A549 (cell line): ENCODE measurements at regions not wholly inside any gene's neighbourhood (a gene's known extent, or its start where the extent isn't known, plus 50 kb on each side); places are given as distances from the start of the nearest gene placed in this dataset.

ENCODE experiments used
- ATAC-seq, 2 experiments: fragments of 200-7000 bp in 1 of 2; fragments of >200 bp in 1 of 2; cut with Nextera tagmentation in 1 of 2; cut with Tn5 transposase in 1 of 2; 3 replicates each; pipeline versions ENCODE4 v1.8.0 to v1.9.1; 2018 to 2020; ENCODE audit warnings: mild to moderate bottlenecking in 1 of 2, moderate library complexity in 1 of 2
- CTCF ChIA-PET: fragments of 300-600 bp; sonication (Branson Sonifier 250); formaldehyde crosslinking; extraction: SDS; loops from one replicate; lab custom pipeline; 2021; ENCODE audit warnings: antibody characterized with exemption, inconsistent platforms; lab: Yijun Ruan, JAX
- POLR2A ChIA-PET: fragments of 350-600 bp; formaldehyde crosslinking; extraction: SDS; loops from one replicate; lab custom pipeline; 2021; ENCODE audit warnings: antibody characterized with exemption, inconsistent platforms; lab: Yijun Ruan, JAX
- DNase-seq, 2 experiments: peaks; one replicate each; pipeline versions ENCODE4 v3.0.0 to v3.0.0-alpha.2; 2011 to 2016; ENCODE audit warnings: low read depth in 1 of 2, low spot score in 1 of 2
- FAIRE-seq: peaks from 2 replicates; lab custom pipeline; 2011; peaks lifted over from hg19 to GRCh38; lab: Jason Lieb, UNC
- H3K27ac ChIP-seq, 2 experiments: fragments of >200 bp; sonication (Bioruptor Twin); formaldehyde crosslinking; 3 replicates each; pipeline ENCODE4 v1.5.1; 2016 to 2017
- H3K4me1 ChIP-seq: fragments of >200 bp; sonication (Bioruptor Twin); formaldehyde crosslinking; 3 replicates; pipeline ENCODE4 v1.6.1; 2016
- H3K4me2 ChIP-seq: fragments of >200 bp; sonication (Bioruptor Twin); formaldehyde crosslinking; 3 replicates; pipeline ENCODE4 v1.6.1; 2016
- H3K4me3 ChIP-seq: fragments of >200 bp; sonication (Bioruptor Twin); formaldehyde crosslinking; 3 replicates; pipeline ENCODE4 v1.5.1; 2016
- H3K9me3 ChIP-seq: fragments of >200 bp; sonication (Bioruptor Twin); formaldehyde crosslinking; 3 replicates; pipeline ENCODE4 v1.6.1; 2016
- CHD2 ChIP-seq: fragments of 150-350 bp; IDR thresholded peaks from 2 replicates; pipeline ENCODE4 v1.6.1; 2014; ENCODE audit warnings: low read length; ENCODE audit not compliant: partially characterized antibody
- CHD4 ChIP-seq: fragments of 200-600 bp; sonication (generic); IDR thresholded peaks from 2 replicates; pipeline ENCODE4 v1.6.1; 2016; ENCODE audit warnings: antibody characterized with exemption, mild to moderate bottlenecking, borderline replicate concordance
- EHF ChIP-seq: fragments of 250-450 bp; sonication (Bioruptor Pico); IDR thresholded peaks from 2 replicates; pipeline ENCODE4 v1.5.0; 2020; ENCODE audit warnings: mild to moderate bottlenecking
- FOSB ChIP-seq: fragments of 250-450 bp; sonication (Bioruptor Pico); IDR thresholded peaks from 2 replicates; pipeline ENCODE4 v1.5.0; 2020; ENCODE audit warnings: mild to moderate bottlenecking, moderate library complexity
- FOXS1 ChIP-seq: fragments of 250-450 bp; sonication (Bioruptor Pico); IDR thresholded peaks from 2 replicates; pipeline ENCODE4 v1.5.0; 2020; ENCODE audit warnings: mild to moderate bottlenecking, moderate library complexity
- HES2 ChIP-seq: fragments of >200 bp; sonication (Bioruptor Twin); formaldehyde crosslinking; IDR thresholded peaks from 2 replicates; pipeline ENCODE4 v1.6.1; 2016
- HOXB13 ChIP-seq: fragments of 250-450 bp; sonication (Bioruptor Pico); IDR thresholded peaks from 2 replicates; pipeline ENCODE4 v1.5.0; 2020; ENCODE audit warnings: low read depth, mild to moderate bottlenecking, moderate library complexity
- HOXB5 ChIP-seq: fragments of 250-450 bp; sonication (Bioruptor Pico); IDR thresholded peaks from 2 replicates; pipeline ENCODE4 v1.5.0; 2020; ENCODE audit warnings: mild to moderate bottlenecking, moderate library complexity
- JUN ChIP-seq, 2 experiments: fragments of >200 bp; sonication (Bioruptor Twin); formaldehyde crosslinking; IDR thresholded peaks; 2 replicates in 1 of 2; 3 replicates in 1 of 2; pipeline ENCODE4 v1.6.1; 2016 to 2017
- KDM1A ChIP-seq: fragments of 200-600 bp; sonication (generic); IDR thresholded peaks from 2 replicates; pipeline ENCODE4 v1.6.1; 2016; ENCODE audit warnings: low read depth, mild to moderate bottlenecking
- MAX ChIP-seq: IDR thresholded peaks from 2 replicates; pipeline ENCODE4 v1.6.1; 2012
- NFE2L2 ChIP-seq: fragments of 150-350 bp; conservative IDR thresholded peaks from 2 replicates; pipeline ENCODE4 v1.6.1; 2014; ENCODE audit warnings: low read length
- RAD21 ChIP-seq, 2 experiments: fragments of >200 bp in 1 of 2; sonication (Bioruptor Twin) in 1 of 2; formaldehyde crosslinking in 1 of 2; IDR thresholded peaks in 1 of 2; conservative IDR thresholded peaks in 1 of 2; 2 replicates in 1 of 2; 3 replicates in 1 of 2; pipeline ENCODE4 v1.6.1; 2012 to 2018; ENCODE audit warnings: inconsistent platforms in 1 of 2
- USF2 ChIP-seq: fragments of 450-650 bp; IDR thresholded peaks from 2 replicates; pipeline ENCODE4 v1.6.1; 2014; ENCODE audit warnings: antibody characterized with exemption
- ZC3H11A ChIP-seq: fragments of 450-650 bp; IDR thresholded peaks from 2 replicates; pipeline ENCODE4 v1.6.1; 2014; ENCODE audit warnings: antibody characterized with exemption, mild to moderate bottlenecking
- ZFP36 ChIP-seq: fragments of 450-650 bp; IDR thresholded peaks from 2 replicates; pipeline ENCODE4 v1.6.1; 2014; ENCODE audit warnings: borderline replicate concordance; ENCODE audit not compliant: partially characterized antibody
- WGBS: methylation state at CpG from one replicate; pipeline ENCODE4 v1.1.6; 2017; ENCODE audit errors: missing lambda C conversion rate; 5-methylcytosine and 5-hydroxymethylcytosine counted together

GRCh38 chr3:66904336-66904735 is 93.8 kb upstream of the KBTBD8 start:
- Histone ChIP-seq H3K27ac (no peak overlapping the region), H3K4me2 (no peak overlapping the region), H3K4me3 (no peak overlapping the region)
- CTCF ChIA-PET, result no interaction called here
- WGBS, result 35% methylated on average over 2 of the region's 2 CpGs
- DNase-seq, result no peak
- no peak for TF ChIP-seq HOXB5 (CRISPR knock-in tag)
- TF ChIP-seq, all 56 proteins: peak for 0
- H3K9me3 ChIP-seq, result no peaks in the 10 kb centered on the region; the same call in 1 of the 3 replicates
- POLR2A ChIA-PET, result no interaction called here
- ATAC-seq (no peak), FAIRE-seq (no peak)
- H3K4me1 ChIP-seq, result no peaks in the 10 kb centered on the region

- POLR2A ChIA-PET, result no interaction called here
- no peak overlapping the region for H3K4me3 ChIP-seq
- H3K9me3 ChIP-seq, result no peaks in the 10 kb centered on the region; the same call in 1 of the 3 replicates
- CTCF ChIA-PET, result interaction anchor here (0.7 kb wide), 1 partner anchor 33 kb away, joined by 3 read pairs; no protein-coding TSS in a partner anchor
- ATAC-seq, result no peak
- H3K4me1 ChIP-seq, result no peaks in the 10 kb centered on the region
- TF ChIP-seq ZFP36, result no peak
- TF ChIP-seq HES2, result no peak
- no peak for TF ChIP-seq USF2
- TF ChIP-seq KDM1A, result no peak
- TF ChIP-seq ZC3H11A, result no peak
- no peak for DNase-seq
- FAIRE-seq, result no peak
- H3K4me2 ChIP-seq, result no peak overlapping the region
- WGBS, result 0% methylated on average over 2 of the region's 2 CpGs
- no peak overlapping the region for H3K27ac ChIP-seq
Measured at GRCh38 chr3:66904831-66905493, 93.1 kb upstream of the KBTBD8 start.

- FAIRE-seq (no peak), ATAC-seq (no peak), DNase-seq (no peak)
- no peak overlapping the region for H3K4me2 ChIP-seq
- ChIA-PET POLR2A (no interaction called here), CTCF (no interaction called here)
- H3K27ac ChIP-seq, result no peak overlapping the region
- no peaks in the 10 kb centered on the region for H3K9me3 ChIP-seq
- no peak for TF ChIP-seq FOSB (CRISPR knock-in tag)
- no peak for TF ChIP-seq NFE2L2
- TF ChIP-seq RAD21 (conservative IDR thresholded peaks at IDR 0.05 in 1 of 2, IDR thresholded peaks at IDR 0.05 in 1 of 2), result no peak
- TF ChIP-seq EHF (CRISPR knock-in tag), result no peak
- TF ChIP-seq MAX, result no peak
- TF ChIP-seq ZFP36, result no peak
- TF ChIP-seq JUN (IDR thresholded peaks at IDR 0.05), result no peak
- no peak for TF ChIP-seq FOXS1 (CRISPR knock-in tag)
- no peak for TF ChIP-seq CHD2
- no peak for TF ChIP-seq HES2
- TF ChIP-seq HOXB13 (CRISPR knock-in tag), result no peak
- WGBS, result 16% methylated on average over 3 of the region's 3 CpGs
- H3K4me1 ChIP-seq, result no peaks in the 10 kb centered on the region
- H3K4me3 ChIP-seq, result no peak overlapping the region
Measured at GRCh38 chr3:66907136-66907535, 91.0 kb upstream of the KBTBD8 start.

- Histone ChIP-seq H3K27ac (no peak overlapping the region), H3K4me3 (no peak overlapping the region), H3K4me1 (no peaks in the 10 kb centered on the region), H3K4me2 (no peak overlapping the region), H3K9me3 (no peaks in the 10 kb centered on the region)
- ATAC-seq (no peak), FAIRE-seq (no peak), DNase-seq (no peak)
- ChIA-PET POLR2A (no interaction called here), CTCF (no interaction called here)
- TF ChIP-seq JUN (IDR thresholded peaks at IDR 0.05) (no peak), CHD4 (no peak)
- 35% methylated on average over 6 of the region's 6 CpGs for WGBS
Measured at GRCh38 chr3:66910266-66911055, 87.6 kb upstream of the KBTBD8 start.
